Midbrain (tissue), 1 donor: ENCODE measurements at regions not wholly inside any gene's neighbourhood (a gene's known extent, or its start where the extent isn't known, plus 50 kb on each side); places are given as distances from the start of the nearest gene placed in this dataset.
A peak's percentile ranks its signal among the peaks of the same experiment; 100 is the strongest.
"Not testable (repeated sequence)": the region's sequence is repeated elsewhere in the genome, so short reads cannot be mapped to it uniquely, and the experiment has no call there.

Experiments used
- DNase-seq: peaks from one replicate; lab custom pipeline; 2025; lab: John Stamatoyannopoulos, UW

GRCh38 chr10:117788911-117789310 is 246.4 kb downstream of the EMX2 start:
- no peak for DNase-seq

DNA sequence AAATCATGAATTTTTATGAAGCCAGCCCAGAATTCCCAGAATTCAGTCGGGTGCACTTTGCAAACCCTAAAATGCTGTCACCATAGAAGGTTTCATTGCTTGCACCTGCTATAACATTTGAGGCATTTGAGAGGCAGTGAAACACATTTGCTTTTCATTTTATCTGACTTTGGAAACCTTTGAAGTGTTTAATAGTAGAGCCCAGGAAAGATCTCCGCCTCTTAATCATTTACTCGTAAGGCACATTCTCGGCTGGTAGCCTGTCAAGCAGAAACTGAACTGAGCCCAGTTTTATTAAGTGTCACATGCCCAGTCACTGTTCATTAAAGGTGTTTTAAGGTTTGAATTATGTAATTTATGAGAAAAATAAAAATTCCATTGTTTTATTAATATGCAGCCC is 247.6 kb downstream of the EMX2 start:
- no peak for DNase-seq

DNA sequence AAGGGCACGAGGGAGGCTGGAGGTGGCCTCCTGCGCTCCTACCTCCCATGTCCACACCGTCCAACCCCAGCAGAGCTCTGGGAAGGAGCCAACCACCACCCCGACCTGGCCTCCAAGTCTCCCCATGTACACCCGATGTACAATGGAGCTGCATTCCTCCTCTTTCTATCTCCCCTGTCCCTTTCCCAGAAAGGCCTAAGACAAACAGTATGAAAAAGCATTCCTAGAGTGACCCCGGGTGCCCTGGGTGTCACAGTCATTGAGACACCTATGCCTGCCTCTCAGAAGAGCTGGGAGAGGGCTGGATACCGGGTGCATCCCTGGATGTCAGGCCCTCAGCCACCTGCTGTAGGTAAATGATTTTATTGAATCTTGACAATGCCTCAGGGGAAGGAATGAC is 248.1 kb downstream of the EMX2 start:
- DNase-seq = no peak

- DNase-seq = no peak
These were observed 249.7 kb downstream of the EMX2 start for GRCh38 chr10:117792214-117792613.

GRCh38 chr10:117796130-117796745 is 250.5 kb downstream of the RAB11FIP2 start:
- no peak for DNase-seq

- DNase-seq = no peak
These were observed 249.4 kb downstream of the RAB11FIP2 start for GRCh38 chr10:117797296-117797695.

GRCh38 chr10:117801691-117802090 is 245.1 kb downstream of the RAB11FIP2 start:
- DNase-seq = no peak

GRCh38 chr10:117804470-117805011 is 242.2 kb downstream of the RAB11FIP2 start:
- peak; percentile 66 for DNase-seq

DNA sequence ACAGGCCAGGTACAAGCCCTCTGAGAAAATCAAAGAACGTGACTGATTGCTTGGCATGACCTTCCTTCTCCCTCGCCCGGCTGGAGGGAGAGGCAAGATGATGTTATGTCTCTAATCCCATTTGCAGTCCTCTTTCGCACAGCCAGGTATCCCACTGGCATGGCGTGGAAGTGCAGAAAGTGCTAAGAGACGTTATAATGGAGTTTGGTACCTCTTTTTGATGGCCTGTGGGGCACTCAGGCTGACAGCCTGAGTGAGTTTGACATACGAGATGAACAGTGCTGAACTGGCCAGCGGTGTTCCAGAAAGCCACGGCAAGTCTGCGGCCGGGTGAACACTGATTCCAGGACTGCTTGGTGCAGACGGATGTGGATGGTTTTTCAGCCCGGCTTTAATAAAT is 241.6 kb downstream of the RAB11FIP2 start:
- DNase-seq = no peak

DNA sequence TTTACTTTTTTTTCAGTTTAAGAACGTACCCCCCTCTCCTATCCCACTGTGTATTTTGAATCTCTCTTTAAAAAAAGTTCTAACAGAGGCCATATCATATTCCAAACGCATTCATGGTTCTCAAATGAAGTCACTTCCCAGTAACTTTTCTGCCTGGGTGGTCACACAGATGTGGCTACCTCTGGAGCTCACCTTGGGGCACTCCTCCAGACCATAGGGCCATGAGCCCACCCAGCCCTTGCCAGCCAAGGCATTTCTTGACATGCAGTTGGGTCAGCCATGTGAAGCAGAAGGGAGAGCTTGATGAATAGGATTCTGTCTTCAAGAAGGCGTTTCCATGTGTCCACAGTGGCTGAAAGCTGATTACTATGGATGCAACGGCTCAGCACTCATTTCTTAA is 239.3 kb downstream of the RAB11FIP2 start:
- no peak for DNase-seq

GRCh38 chr10:117815816-117816215 is 230.9 kb downstream of the RAB11FIP2 start:
- DNase-seq = not testable (repeated sequence)

GRCh38 chr10:117817116-117817515 is 229.6 kb downstream of the RAB11FIP2 start:
- no peak for DNase-seq

DNA sequence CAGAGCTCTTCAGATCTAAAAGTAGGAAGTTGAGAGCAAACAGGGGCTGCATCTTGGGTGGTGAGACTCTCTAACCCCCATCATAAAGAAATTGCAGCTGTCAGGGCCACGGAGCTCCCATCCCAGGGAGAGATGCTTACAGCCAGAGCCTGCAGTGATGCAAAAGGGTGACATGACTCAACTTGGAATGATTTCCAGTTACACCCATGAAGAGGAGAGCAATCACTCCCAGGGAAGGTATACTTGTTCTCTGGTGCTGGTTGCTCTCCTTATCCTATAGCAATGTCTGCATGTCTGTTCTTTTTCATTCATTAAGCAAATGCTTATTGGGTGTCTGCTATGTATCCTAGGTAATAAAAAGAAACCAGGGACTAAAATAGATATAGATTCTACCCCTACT is 228.0 kb downstream of the RAB11FIP2 start:
- DNase-seq = no peak

- DNase-seq = no peak
These were observed 227.4 kb downstream of the RAB11FIP2 start for GRCh38 chr10:117819304-117819703.

GRCh38 chr10:117823980-117824379 is 222.8 kb downstream of the RAB11FIP2 start:
- no peak for DNase-seq

DNA sequence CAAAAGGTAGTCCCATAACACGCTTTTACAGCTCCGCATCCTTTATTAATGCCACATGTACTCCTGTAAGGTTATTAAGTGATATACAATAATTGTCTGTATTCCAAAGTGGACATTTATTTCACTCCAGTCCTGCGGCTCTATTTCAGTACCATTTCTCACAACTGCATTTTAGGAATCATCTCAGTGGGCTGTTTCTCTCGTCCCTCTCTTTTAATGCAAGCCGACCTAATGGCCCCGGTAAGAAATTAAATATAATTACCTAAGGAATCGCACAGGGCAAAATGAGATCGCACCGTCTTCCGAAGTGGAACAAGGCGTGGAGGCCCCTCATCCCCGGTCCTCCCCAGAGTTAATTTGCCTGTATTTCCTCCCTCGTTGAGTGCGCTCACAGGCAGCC is 216.5 kb downstream of the RAB11FIP2 start:
- DNase-seq = no peak

- no peak for DNase-seq
These were observed 215.9 kb downstream of the RAB11FIP2 start for GRCh38 chr10:117830787-117831212.

DNA sequence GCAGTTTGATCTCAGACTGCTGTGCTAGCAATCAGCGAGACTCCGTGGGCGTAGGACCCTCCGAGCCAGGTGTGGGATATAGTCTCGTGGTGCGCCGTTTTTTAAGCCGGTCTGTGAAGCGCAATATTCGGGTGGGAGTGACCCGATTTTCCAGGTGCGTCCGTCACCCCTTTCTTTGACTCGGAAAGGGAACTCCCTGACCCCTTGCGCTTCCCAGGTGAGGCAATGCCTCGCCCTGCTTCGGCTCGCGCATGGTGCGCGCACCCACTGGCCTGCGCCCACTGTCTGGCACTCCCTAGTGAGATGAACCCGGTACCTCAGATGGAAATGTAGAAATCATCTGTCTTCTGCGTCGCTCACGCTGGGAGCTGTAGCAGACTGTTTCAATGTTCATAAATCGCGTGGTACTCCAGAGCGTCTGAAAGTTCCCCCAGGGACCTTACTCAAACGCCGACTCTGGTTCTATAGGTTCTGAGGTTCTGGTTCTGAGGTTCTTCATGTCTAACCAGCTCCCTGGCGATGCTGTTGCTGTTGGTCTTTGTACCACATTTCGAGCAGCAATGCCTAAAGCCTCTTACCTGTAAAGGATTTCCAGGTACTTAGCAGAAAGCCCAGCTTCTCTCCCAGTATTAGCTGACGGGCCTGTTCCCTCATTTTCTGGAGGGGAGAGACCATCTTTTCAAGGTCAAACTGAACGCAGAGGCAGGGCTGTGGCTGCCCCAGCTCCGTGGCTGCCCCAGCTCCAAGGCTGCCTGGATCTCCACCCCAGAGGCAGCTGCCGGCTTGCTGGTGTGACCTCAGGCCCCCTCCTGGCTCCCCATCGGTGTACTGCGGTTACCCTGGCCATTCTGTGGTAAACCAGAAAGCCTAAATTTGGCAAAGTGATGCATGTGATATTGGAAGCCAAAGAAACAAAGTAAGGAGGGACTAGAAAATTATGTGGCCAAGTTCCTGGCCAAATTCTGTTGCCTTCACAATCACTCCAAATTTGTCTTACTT is 207.9 kb downstream of the RAB11FIP2 start:
- DNase-seq = not testable (repeated sequence)

GRCh38 chr10:117856426-117856825 is 190.3 kb downstream of the RAB11FIP2 start:
- not testable (repeated sequence) for DNase-seq

DNA sequence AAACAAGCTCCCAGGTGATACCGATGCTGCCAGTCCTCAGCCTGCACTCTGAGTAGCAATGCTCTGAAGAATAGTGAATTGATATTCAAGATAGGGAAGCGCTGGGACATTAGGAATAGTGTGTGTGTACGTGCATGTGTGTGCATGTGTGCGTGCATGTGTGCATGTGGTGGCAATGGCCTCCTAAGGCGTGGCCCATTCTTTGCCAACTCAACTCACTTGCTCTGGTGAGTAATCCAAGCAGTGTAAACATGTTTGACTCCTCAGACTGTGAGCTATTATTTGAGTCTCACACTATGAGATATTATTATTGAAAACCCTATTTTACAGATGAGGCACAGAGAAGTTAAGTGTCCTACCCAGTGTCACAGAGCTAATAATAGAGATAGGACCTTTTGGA is 186.6 kb downstream of the RAB11FIP2 start:
- no peak for DNase-seq

DNA sequence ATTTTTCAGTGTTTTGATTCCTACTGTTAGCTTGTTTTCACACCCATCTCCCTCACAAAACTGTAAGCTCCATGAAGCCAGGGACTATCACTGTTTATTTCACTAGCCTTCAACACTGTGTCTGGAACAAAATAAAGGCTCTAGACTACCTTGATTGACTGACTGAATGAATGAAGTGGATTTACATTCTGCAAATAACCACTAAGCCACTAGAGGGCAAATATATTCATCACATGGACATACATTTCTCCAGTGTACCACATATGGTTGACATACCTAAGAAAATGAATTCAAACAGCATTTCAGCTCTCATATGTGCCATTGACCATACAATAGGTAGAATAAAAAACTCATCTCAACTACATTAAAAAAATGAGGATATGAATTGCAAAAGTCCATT is 185.9 kb downstream of the RAB11FIP2 start:
- no peak for DNase-seq

GRCh38 chr10:117861329-117861728 is 185.4 kb downstream of the RAB11FIP2 start:
- no peak for DNase-seq

- no peak for DNase-seq
These were observed 183.0 kb downstream of the RAB11FIP2 start for GRCh38 chr10:117863771-117864170.
